Spleen (tissue), 11 donors: ENCODE measurements at regions not wholly inside any gene's neighbourhood (a gene's known extent, or its start where the extent isn't known, plus 50 kb on each side); places are given as distances from the start of the nearest gene placed in this dataset.
"Not testable (repeated sequence)": the region's sequence is repeated elsewhere in the genome, so short reads cannot be mapped to it uniquely, and the experiment has no call there.

ENCODE experiments used
- DNase-seq: peaks from one replicate; pipeline ENCODE4 v3.0.0-alpha.2; 2020
- H3K27ac ChIP-seq, 8 donors: fragments of 200-600 bp; sonication (generic) in 7 of 8; 1 replicate in 4 of 8; 2 replicates in 4 of 8; pipeline versions ENCODE4 v1.5.0 to v1.8.0; 2016 to 2021; ENCODE audit warnings: inconsistent platforms in 4 of 8, mild to moderate bottlenecking in 4 of 8, moderate library complexity in 1 of 8
- H3K27me3 ChIP-seq, 7 donors: fragments of 200-600 bp; sonication (generic) in 6 of 7; replicated peaks in 1 of 7; 1 replicate in 4 of 7; 2 replicates in 3 of 7; pipeline versions ENCODE4 v1.5.0 to v1.8.0; 2016 to 2021; ENCODE audit warnings: inconsistent platforms in 3 of 7, mild to moderate bottlenecking in 1 of 7
- H3K36me3 ChIP-seq, 6 donors: fragments of 200-600 bp; sonication (generic) in 5 of 6; 1 replicate in 4 of 6; 2 replicates in 2 of 6; pipeline versions ENCODE4 v1.5.0 to v1.8.0; 2016 to 2021; ENCODE audit warnings: inconsistent platforms in 2 of 6
- H3K4me1 ChIP-seq, 6 donors: fragments of 200-600 bp; sonication (generic) in 5 of 6; 1 replicate in 3 of 6; 2 replicates in 3 of 6; pipeline versions ENCODE4 v1.5.0 to v1.8.0; 2016 to 2021; ENCODE audit warnings: inconsistent platforms in 3 of 6
- H3K4me3 ChIP-seq, 8 donors: fragments of 200-600 bp; sonication (generic) in 7 of 8; 1 replicate in 4 of 8; 2 replicates in 4 of 8; pipeline versions ENCODE4 v1.5.0 to v1.8.0; 2016 to 2021; ENCODE audit warnings: inconsistent platforms in 4 of 8, mild to moderate bottlenecking in 4 of 8, moderate library complexity in 2 of 8
- H3K9me3 ChIP-seq, 8 donors: fragments of 200-600 bp; sonication (generic) in 7 of 8; 1 replicate in 4 of 8; 2 replicates in 4 of 8; pipeline versions ENCODE4 v1.5.0 to v1.8.0; 2016 to 2021; ENCODE audit warnings: inconsistent platforms in 4 of 8
- POLR2A ChIP-seq, 3 donors: fragments of 450-650 bp; IDR thresholded peaks; one replicate each; pipeline ENCODE4 v1.5.1; 2017; ENCODE audit warnings: antibody characterized with exemption in 3 of 3, mild to moderate bottlenecking in 1 of 3
- POLR2AphosphoS5 ChIP-seq, 3 donors: sonication (generic); formaldehyde crosslinking; IDR thresholded peaks; one replicate each; pipeline ENCODE4 v1.5.1; 2017; ENCODE audit warnings: antibody characterized with exemption in 3 of 3
- WGBS, 5 donors: extraction: QIAGEN DNeasy Blood & Tissue Kit in 3 of 5; methylation state at CpG; one replicate each; pipeline versions ENCODE4 v1.1.5 to v1.1.7; 2013 to 2018; 5-methylcytosine and 5-hydroxymethylcytosine counted together
- intact Hi-C: fragments of 100-400 bp; cut with DNase I; formaldehyde crosslinking; loops from one replicate; pipeline ENCODE4 v1.15.0; 2023; ENCODE audit warnings: low total_unique reads
- TF ChIP-seq, protein P1 (sequence below), 11 experiments: fragments of 200-600 bp in 7 of 11; fragments of 450-650 bp in 4 of 11; sonication (generic) in 4 of 11; IDR thresholded peaks in 8 of 11; conservative IDR thresholded peaks in 3 of 11; 1 replicate in 7 of 11; 2 replicates in 4 of 11; pipeline versions ENCODE4 v1.4.0 to v1.8.0; 2016 to 2021; ENCODE audit warnings: antibody characterized with exemption in 11 of 11, inconsistent platforms in 4 of 11, mild to moderate bottlenecking in 1 of 11
- donor health status: healthy with polysubstance abuse.
- donor health status: DM: no; HTN: no; CAD: no; lungs with moderate emphysema.
- donor health status: DM: no; HTN: no; CAD: no.
- donor health status: Bipolar disorder and iron deficiency.
- donor health status: healthy.
- donor health status: DM: no; HTN: no; CAD: no.
- donor health status: DM: yes; HTN: yes; CAD: no.

DNA sequence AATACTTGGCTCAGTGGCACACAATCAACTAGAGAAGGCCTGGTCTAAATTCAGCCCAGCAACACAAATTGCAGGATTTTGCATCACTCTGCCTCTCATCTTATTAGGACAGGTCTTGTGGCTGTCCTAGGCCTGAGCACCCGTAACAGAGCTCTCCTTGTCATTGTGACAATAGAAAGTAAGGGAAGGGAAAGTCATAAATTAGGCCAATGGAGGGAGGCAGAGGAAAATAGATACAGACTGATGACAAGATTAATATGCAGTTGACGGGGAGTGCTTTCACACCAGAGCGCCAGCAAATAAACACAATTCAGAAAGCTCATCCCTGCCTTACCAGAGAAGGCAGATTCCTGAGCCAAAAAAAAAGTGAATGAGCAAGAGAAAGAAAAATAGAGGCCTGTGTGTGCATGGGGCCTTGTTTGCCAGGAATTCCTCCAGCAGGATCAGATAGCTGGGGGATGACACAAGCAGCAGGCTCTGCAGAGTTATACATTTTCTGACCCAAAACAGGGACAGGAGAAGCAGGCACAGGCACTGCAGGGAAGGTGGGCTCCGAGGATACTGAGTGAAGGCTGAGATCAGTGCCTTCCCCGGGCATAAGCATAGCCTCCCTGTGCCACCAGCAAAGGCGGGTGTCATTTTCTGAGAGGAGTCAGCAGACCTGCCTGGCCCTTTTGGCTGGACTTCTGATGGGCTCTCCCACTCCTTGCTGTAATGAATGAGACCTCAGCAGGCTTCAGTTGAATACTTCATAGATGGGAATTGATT is 110.0 kb upstream of the SPAG17 start:
- Histone ChIP-seq H3K4me1 (no peaks in the 10 kb centered on the region), H3K36me3 (no peaks in the 10 kb centered on the region), H3K27ac (no peak overlapping the region), H3K4me3 (no peak overlapping the region), H3K27me3 (no peaks in the 10 kb centered on the region), H3K9me3 (no peaks in the 10 kb centered on the region)
- DNase-seq, result no peak
- 64 to 85% (median 74%) methylated on average over 6 of the region's 6 CpGs for WGBS, 5 donors
- intact Hi-C loops, result no loop called here
- no peak for TF ChIP-seq POLR2AphosphoS5 (IDR thresholded peaks at IDR 0.05)
- no peak for TF ChIP-seq POLR2A (IDR thresholded peaks at IDR 0.05)
- TF ChIP-seq, protein P1, sequence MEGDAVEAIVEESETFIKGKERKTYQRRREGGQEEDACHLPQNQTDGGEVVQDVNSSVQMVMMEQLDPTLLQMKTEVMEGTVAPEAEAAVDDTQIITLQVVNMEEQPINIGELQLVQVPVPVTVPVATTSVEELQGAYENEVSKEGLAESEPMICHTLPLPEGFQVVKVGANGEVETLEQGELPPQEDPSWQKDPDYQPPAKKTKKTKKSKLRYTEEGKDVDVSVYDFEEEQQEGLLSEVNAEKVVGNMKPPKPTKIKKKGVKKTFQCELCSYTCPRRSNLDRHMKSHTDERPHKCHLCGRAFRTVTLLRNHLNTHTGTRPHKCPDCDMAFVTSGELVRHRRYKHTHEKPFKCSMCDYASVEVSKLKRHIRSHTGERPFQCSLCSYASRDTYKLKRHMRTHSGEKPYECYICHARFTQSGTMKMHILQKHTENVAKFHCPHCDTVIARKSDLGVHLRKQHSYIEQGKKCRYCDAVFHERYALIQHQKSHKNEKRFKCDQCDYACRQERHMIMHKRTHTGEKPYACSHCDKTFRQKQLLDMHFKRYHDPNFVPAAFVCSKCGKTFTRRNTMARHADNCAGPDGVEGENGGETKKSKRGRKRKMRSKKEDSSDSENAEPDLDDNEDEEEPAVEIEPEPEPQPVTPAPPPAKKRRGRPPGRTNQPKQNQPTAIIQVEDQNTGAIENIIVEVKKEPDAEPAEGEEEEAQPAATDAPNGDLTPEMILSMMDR (IDR thresholded peaks at IDR 0.05 in 8 of 11, conservative IDR thresholded peaks at IDR 0.05 in 3 of 11), result no peak

- no peak for DNase-seq
- Histone ChIP-seq H3K36me3 (no peaks in the 10 kb centered on the region), H3K9me3 (no peaks in the 10 kb centered on the region), H3K27me3 (no peaks in the 10 kb centered on the region), H3K4me3 (no peak overlapping the region), H3K27ac (peak overlapping the region in 1 of 8 donors; percentile 5), H3K4me1 (peaks cover 0 to 4% (median 0%) of the 10 kb centered on the region in 6 donors)
- WGBS, 5 donors, result 76 to 86% (median 83%) methylated on average over 6 of the region's 6 CpGs
- TF ChIP-seq POLR2A (IDR thresholded peaks at IDR 0.05) (no peak), POLR2AphosphoS5 (IDR thresholded peaks at IDR 0.05) (no peak)
- TF ChIP-seq, protein P1 (IDR thresholded peaks at IDR 0.05 in 8 of 11, conservative IDR thresholded peaks at IDR 0.05 in 3 of 11), result no peak
- intact Hi-C loops, result no loop called here
Measured at GRCh38 chr1:118291661-118292060, 106.6 kb upstream of the SPAG17 start.

- Histone ChIP-seq H3K4me1 (peaks cover 0 to 4% (median 0%) of the 10 kb centered on the region in 6 donors), H3K27ac (peak overlapping the region in 4 of 8 donors; percentile 35 to 63 (median 48)), H3K9me3 (no peaks in the 10 kb centered on the region), H3K36me3 (no peaks in the 10 kb centered on the region), H3K27me3 (no peaks in the 10 kb centered on the region), H3K4me3 (no peak overlapping the region)
- intact Hi-C loops, result no loop called here
- TF ChIP-seq POLR2A (IDR thresholded peaks at IDR 0.05) (no peak), POLR2AphosphoS5 (IDR thresholded peaks at IDR 0.05) (peak in 1 of 3 donors; percentile 72)
- TF ChIP-seq, protein P1 (IDR thresholded peaks at IDR 0.05 in 8 of 11, conservative IDR thresholded peaks at IDR 0.05 in 3 of 11), result no peak
- WGBS, 5 donors, result 68 to 84% (median 76%) methylated on average over 6 of the region's 6 CpGs
- no peak for DNase-seq
Measured at GRCh38 chr1:118290571-118290970, 105.5 kb upstream of the SPAG17 start.

- 78 to 82% (median 79%) methylated on average over 4 of the region's 4 CpGs for WGBS, 5 donors
- TF ChIP-seq POLR2AphosphoS5 (IDR thresholded peaks at IDR 0.05) (no peak), POLR2A (IDR thresholded peaks at IDR 0.05) (no peak)
- TF ChIP-seq, protein P1 (IDR thresholded peaks at IDR 0.05 in 8 of 11, conservative IDR thresholded peaks at IDR 0.05 in 3 of 11), result no peak
- intact Hi-C loops, result no loop called here
- no peak overlapping the region for H3K4me3 ChIP-seq
- H3K27me3 ChIP-seq, result no peaks in the 10 kb centered on the region
- DNase-seq, result no peak
- peaks cover 0 to 4% (median 0%) of the 10 kb centered on the region in 6 donors for H3K4me1 ChIP-seq
- no peaks in the 10 kb centered on the region for H3K9me3 ChIP-seq
- no peaks in the 10 kb centered on the region for H3K36me3 ChIP-seq
- H3K27ac ChIP-seq, result peak overlapping the region in 5 of 8 donors; percentile 6 to 63 (median 42)
Measured at GRCh38 chr1:118290046-118290445, 105.0 kb upstream of the SPAG17 start.

DNA sequence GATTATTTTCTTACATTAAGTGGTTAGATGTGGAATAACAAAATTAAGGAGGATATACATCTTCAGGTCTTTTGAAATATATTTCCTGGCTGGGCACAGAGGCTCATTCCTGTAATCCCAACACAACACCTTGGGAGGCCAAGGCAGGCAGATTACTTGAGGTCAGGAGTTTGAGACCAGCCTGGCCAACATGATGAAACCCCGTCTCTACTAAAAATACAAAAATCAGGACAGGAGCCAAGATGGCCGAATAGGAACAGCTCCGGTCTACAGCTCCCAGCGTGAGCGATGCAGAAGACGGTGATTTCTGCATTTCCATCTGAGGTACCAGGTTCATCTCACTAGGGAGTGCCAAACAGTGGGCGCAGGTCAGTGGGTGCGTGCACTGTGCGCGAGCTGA is 95.6 kb upstream of the SPAG17 start:
- WGBS, 5 donors, result 83 to 91% (median 90%) methylated on average over 10 of the region's 10 CpGs
- H3K36me3 ChIP-seq, H3K4me3 ChIP-seq, DNase-seq, H3K27ac ChIP-seq, intact Hi-C loops, H3K4me1 ChIP-seq, H3K9me3 ChIP-seq, H3K27me3 ChIP-seq: not testable (repeated sequence)
